ENCODE measurements at regions not wholly inside any gene's neighbourhood (a gene's known extent, or its start where the extent isn't known, plus 50 kb on each side); places are given as distances from the start of the nearest gene placed in this dataset.

DNA sequence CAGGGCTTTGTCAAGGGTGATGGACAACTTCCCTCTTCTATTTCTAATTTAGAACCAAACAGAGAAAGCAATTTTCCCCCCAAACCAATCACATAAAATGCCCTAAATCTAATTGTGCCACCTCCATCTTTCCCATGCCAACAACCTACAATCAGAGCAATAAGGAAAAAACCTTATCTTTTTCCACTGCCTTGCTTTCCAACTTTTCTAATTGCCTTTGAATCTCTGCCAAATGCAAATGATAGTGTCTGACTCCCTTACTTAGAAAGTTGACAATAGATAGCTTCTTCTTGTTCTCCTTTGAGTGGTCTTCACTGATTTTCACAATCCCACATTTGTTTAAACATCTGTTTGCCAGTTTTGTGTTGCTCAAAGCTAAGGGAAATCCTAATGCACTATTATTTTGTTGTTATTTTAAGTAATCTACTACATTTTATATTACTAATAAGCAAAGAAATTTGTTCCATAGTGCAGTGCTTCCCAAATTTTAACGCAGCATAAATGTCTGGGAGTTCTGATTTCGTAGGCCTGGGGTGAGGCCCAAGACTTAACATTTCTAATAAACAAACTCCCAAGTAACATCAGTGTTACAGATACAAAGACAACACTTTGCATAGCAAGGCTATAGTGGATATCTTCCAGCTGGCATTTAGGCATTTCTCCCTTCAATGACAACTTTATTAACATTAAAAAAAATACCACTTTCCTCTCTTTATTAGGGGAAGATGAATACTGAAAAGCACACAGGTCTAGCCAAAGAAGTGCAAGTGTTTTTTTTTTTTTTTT, 696.3 kb upstream of the USP15 start:
- H3K79me2 ChIP-seq (ENCODE audit: control insufficient read depth, insufficient read depth, low read length): no peaks in the 10 kb centered on the region
- dilution Hi-C loops (cut with MboI; ENCODE audit: extremely low pct_ligation_motif_present, low sequenced_read_pairs): no loop called here
- H3K9ac ChIP-seq (ENCODE audit: control insufficient read depth, extremely low read depth, insufficient read depth, low read length): no peak overlapping the region
- H3K4me2 ChIP-seq (ENCODE audit: control insufficient read depth, extremely low read depth, insufficient read depth, low read depth, low read length): no peak overlapping the region
- DNase-seq (ENCODE audit: low read depth, low spot score) (no peak), FAIRE-seq (no peak)
- no peak for TF ChIP-seq EZH2 (IDR thresholded peaks at IDR 0.05; ENCODE audit: low read length)
- TF ChIP-seq, protein P1, sequence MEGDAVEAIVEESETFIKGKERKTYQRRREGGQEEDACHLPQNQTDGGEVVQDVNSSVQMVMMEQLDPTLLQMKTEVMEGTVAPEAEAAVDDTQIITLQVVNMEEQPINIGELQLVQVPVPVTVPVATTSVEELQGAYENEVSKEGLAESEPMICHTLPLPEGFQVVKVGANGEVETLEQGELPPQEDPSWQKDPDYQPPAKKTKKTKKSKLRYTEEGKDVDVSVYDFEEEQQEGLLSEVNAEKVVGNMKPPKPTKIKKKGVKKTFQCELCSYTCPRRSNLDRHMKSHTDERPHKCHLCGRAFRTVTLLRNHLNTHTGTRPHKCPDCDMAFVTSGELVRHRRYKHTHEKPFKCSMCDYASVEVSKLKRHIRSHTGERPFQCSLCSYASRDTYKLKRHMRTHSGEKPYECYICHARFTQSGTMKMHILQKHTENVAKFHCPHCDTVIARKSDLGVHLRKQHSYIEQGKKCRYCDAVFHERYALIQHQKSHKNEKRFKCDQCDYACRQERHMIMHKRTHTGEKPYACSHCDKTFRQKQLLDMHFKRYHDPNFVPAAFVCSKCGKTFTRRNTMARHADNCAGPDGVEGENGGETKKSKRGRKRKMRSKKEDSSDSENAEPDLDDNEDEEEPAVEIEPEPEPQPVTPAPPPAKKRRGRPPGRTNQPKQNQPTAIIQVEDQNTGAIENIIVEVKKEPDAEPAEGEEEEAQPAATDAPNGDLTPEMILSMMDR (optimal IDR thresholded peaks at IDR 0.05 in 1 of 3, IDR thresholded peaks at IDR 0.05 in 1 of 3, conservative IDR thresholded peaks at IDR 0.05 in 1 of 3; ENCODE audit: extremely low read depth in 1 of 3, insufficient read depth in 2 of 3, low read length in 3 of 3): no peak
- no peak overlapping the region for H3K27ac ChIP-seq (ENCODE audit: control insufficient read depth, insufficient read depth, low read length)
- H3K9me3 ChIP-seq (ENCODE audit: control insufficient read depth, low read depth, low read length): no peaks in the 10 kb centered on the region
- H3K4me3 ChIP-seq (ENCODE audit: control insufficient read depth in 2 of 3, extremely low read depth in 1 of 3, insufficient read depth in 2 of 3, low read depth in 1 of 3, low read length in 3 of 3): no peak overlapping the region
- H3K27me3 ChIP-seq (ENCODE audit: control insufficient read depth, extremely low read depth, insufficient read depth, low read length): no peaks in the 10 kb centered on the region
- no peaks in the 10 kb centered on the region for H4K20me1 ChIP-seq (ENCODE audit: control insufficient read depth, extremely low read depth, insufficient read depth, low read length)
- no peaks in the 10 kb centered on the region for H3K36me3 ChIP-seq (ENCODE audit: control insufficient read depth in 2 of 2, extremely low read depth in 1 of 2, insufficient read depth in 2 of 2, low read length in 2 of 2)
- H3K9me1 ChIP-seq (ENCODE audit: control insufficient read depth, extremely low read depth, insufficient read depth, low read length): no peaks in the 10 kb centered on the region
- no peak overlapping the region for H2AFZ ChIP-seq (ENCODE audit: control insufficient read depth, low read length)
- no peaks in the 10 kb centered on the region for H3K4me1 ChIP-seq (ENCODE audit: control insufficient read depth, extremely low read depth, insufficient read depth, low read length)

- Histone ChIP-seq H3K27me3 (ENCODE audit: control insufficient read depth, extremely low read depth, insufficient read depth, low read length) (no peaks in the 10 kb centered on the region), H3K27ac (ENCODE audit: control insufficient read depth, insufficient read depth, low read length) (no peak overlapping the region), H3K9me1 (ENCODE audit: control insufficient read depth, extremely low read depth, insufficient read depth, low read length) (no peaks in the 10 kb centered on the region), H3K9me3 (ENCODE audit: control insufficient read depth, low read depth, low read length) (no peaks in the 10 kb centered on the region), H3K36me3 (ENCODE audit: control insufficient read depth in 2 of 2, extremely low read depth in 1 of 2, insufficient read depth in 2 of 2, low read length in 2 of 2) (no peaks in the 10 kb centered on the region), H3K4me2 (ENCODE audit: control insufficient read depth, extremely low read depth, insufficient read depth, low read depth, low read length) (no peak overlapping the region), H3K9ac (ENCODE audit: control insufficient read depth, extremely low read depth, insufficient read depth, low read length) (no peak overlapping the region), H3K4me3 (ENCODE audit: control insufficient read depth in 2 of 3, extremely low read depth in 1 of 3, insufficient read depth in 2 of 3, low read depth in 1 of 3, low read length in 3 of 3) (no peak overlapping the region), H3K79me2 (ENCODE audit: control insufficient read depth, insufficient read depth, low read length) (no peaks in the 10 kb centered on the region), H3K4me1 (ENCODE audit: control insufficient read depth, extremely low read depth, insufficient read depth, low read length) (no peaks in the 10 kb centered on the region), H4K20me1 (ENCODE audit: control insufficient read depth, extremely low read depth, insufficient read depth, low read length) (no peaks in the 10 kb centered on the region), H2AFZ (ENCODE audit: control insufficient read depth, low read length) (no peak overlapping the region)
- no peak for DNase-seq (ENCODE audit: low read depth, low spot score)
- dilution Hi-C loops (cut with MboI; ENCODE audit: extremely low pct_ligation_motif_present, low sequenced_read_pairs): no loop called here
- no peak for FAIRE-seq
- TF ChIP-seq EZH2 (IDR thresholded peaks at IDR 0.05; ENCODE audit: low read length): no peak
- TF ChIP-seq, protein P1 (optimal IDR thresholded peaks at IDR 0.05 in 1 of 3, IDR thresholded peaks at IDR 0.05 in 1 of 3, conservative IDR thresholded peaks at IDR 0.05 in 1 of 3; ENCODE audit: extremely low read depth in 1 of 3, insufficient read depth in 2 of 3, low read length in 3 of 3): no peak
Measured at GRCh38 chr12:61564466-61564865, 695.7 kb upstream of the USP15 start.
